ENCODE measurements at regions not wholly inside any gene's neighbourhood (a gene's known extent, or its start where the extent isn't known, plus 50 kb on each side); places are given as distances from the start of the nearest gene placed in this dataset.
"Not testable (repeated sequence)": the region's sequence is repeated elsewhere in the genome, so short reads cannot be mapped to it uniquely, and the experiment has no call there.

- no peak for DNase-seq
Observed at GRCh38 chr2:194464964-194465638, 1191.9 kb upstream of the SLC39A10 start.

- not testable (repeated sequence) for DNase-seq
Observed at GRCh38 chr2:194462883-194463282, 1194.1 kb upstream of the SLC39A10 start.

GRCh38 chr2:194455358-194455757 is 1201.7 kb upstream of the SLC39A10 start:
- no peak for DNase-seq

- DNase-seq, result no peak
Observed at GRCh38 chr2:194452504-194452903, 1204.5 kb upstream of the SLC39A10 start.

GRCh38 chr2:194445226-194445625 is 1211.8 kb upstream of the SLC39A10 start:
- no peak for DNase-seq

- DNase-seq, result no peak
Observed at GRCh38 chr2:194443926-194444325, 1213.1 kb upstream of the SLC39A10 start.

GRCh38 chr2:194424683-194425209 is 1232.3 kb upstream of the SLC39A10 start:
- DNase-seq, result no peak

- no peak for DNase-seq
Observed at GRCh38 chr2:194411221-194411620, 1245.8 kb upstream of the SLC39A10 start.

GRCh38 chr2:194395818-194396217 is 1261.2 kb upstream of the SLC39A10 start:
- no peak for DNase-seq

- no peak for DNase-seq
Observed at GRCh38 chr2:194385376-194385775, 1271.7 kb upstream of the SLC39A10 start.

- no peak for DNase-seq
Observed at GRCh38 chr2:194383401-194383800, 1273.6 kb upstream of the SLC39A10 start.

- DNase-seq, result no peak
Observed at GRCh38 chr2:194382221-194382620, 1274.8 kb upstream of the SLC39A10 start.

- no peak for DNase-seq
Observed at GRCh38 chr2:194380011-194380410, 1277.0 kb upstream of the SLC39A10 start.

- not testable (repeated sequence) for DNase-seq
Observed at GRCh38 chr2:194367390-194367789, 1289.6 kb upstream of the SLC39A10 start.

- no peak for DNase-seq
Observed at GRCh38 chr2:194363878-194364277, 1293.1 kb upstream of the SLC39A10 start.

GRCh38 chr2:194363295-194363694 is 1293.7 kb upstream of the SLC39A10 start:
- no peak for DNase-seq

GRCh38 chr2:194352505-194352904 is 1304.5 kb upstream of the SLC39A10 start:
- DNase-seq, result no peak

- no peak for DNase-seq
Observed at GRCh38 chr2:194346193-194346592, 1310.8 kb upstream of the SLC39A10 start.

GRCh38 chr2:194345347-194345746 is 1311.7 kb upstream of the SLC39A10 start:
- no peak for DNase-seq

GRCh38 chr2:194343167-194343566 is 1313.9 kb upstream of the SLC39A10 start:
- no peak for DNase-seq

- DNase-seq, result no peak
Observed at GRCh38 chr2:194332799-194333490, 1324.1 kb upstream of the SLC39A10 start.

- DNase-seq, result no peak
Observed at GRCh38 chr2:194328456-194328855, 1328.6 kb upstream of the SLC39A10 start.

- no peak for DNase-seq
Observed at GRCh38 chr2:194327196-194327888, 1329.7 kb upstream of the SLC39A10 start.

- no peak for DNase-seq
Observed at GRCh38 chr2:194323740-194324139, 1333.3 kb upstream of the SLC39A10 start.
